BJ (cell line): ENCODE measurements at regions not wholly inside any gene's neighbourhood (a gene's known extent, or its start where the extent isn't known, plus 50 kb on each side); places are given as distances from the start of the nearest gene placed in this dataset.

Source experiments
- CTCF ChIA-PET: fragments of 350-600 bp; formaldehyde crosslinking; extraction: SDS; loops from one replicate; lab custom pipeline; 2021; ENCODE audit warnings: antibody characterized with exemption, inconsistent platforms; lab: Yijun Ruan, JAX
- POLR2A ChIA-PET: fragments of 300-600 bp; sonication (Branson Sonifier 250); formaldehyde crosslinking; extraction: SDS; loops from one replicate; lab custom pipeline; 2021; ENCODE audit warnings: antibody characterized with exemption; lab: Charles Lee
- DNase-seq: peaks from one replicate; pipeline ENCODE4 v3.0.0-alpha.2; 2011; ENCODE audit warnings: low read depth
- H3K27me3 ChIP-seq: 2 replicates; pipeline ENCODE4 v1.6.0; 2011; ENCODE audit warnings: low read length; ENCODE audit not compliant: control insufficient read depth, insufficient read depth
- H3K36me3 ChIP-seq: 2 replicates; pipeline ENCODE4 v1.5.1; 2011; ENCODE audit warnings: low read length; ENCODE audit not compliant: control insufficient read depth, insufficient read depth
- H3K4me3 ChIP-seq: 2 replicates; pipeline ENCODE4 v1.5.1; 2011; ENCODE audit warnings: low read depth, mild to moderate bottlenecking, control low read depth, low read length
- TF ChIP-seq, protein P1 (sequence below): IDR thresholded peaks from 2 replicates; pipeline ENCODE4 v1.5.1; 2011; ENCODE audit warnings: low read depth, mild to moderate bottlenecking, control low read depth, inconsistent platforms, low read length, moderate library complexity; ENCODE audit not compliant: insufficient read depth

DNA sequence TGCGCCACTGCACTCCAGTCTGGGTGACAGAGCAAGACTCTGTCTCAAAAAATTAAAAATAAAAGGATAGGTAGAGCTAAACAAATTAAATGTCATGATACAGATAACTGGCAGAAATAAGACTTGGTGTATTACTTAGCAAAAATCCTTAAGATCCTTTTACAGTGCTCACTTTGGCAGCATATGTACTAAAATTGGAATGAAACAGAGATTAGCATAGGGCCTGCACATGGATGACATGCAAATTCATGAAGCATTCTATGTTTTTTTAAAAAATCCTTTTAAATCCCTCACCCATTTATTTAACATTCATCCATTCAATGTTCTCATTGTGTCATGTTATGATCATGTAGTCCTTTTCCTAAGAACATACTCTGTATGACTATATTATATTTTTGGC lies 528.8 kb downstream of the CD83 start:
- Histone ChIP-seq H3K36me3 (no peaks in the 10 kb centered on the region), H3K4me3 (no peak overlapping the region), H3K27me3 (no peaks in the 10 kb centered on the region)
- TF ChIP-seq, protein P1, sequence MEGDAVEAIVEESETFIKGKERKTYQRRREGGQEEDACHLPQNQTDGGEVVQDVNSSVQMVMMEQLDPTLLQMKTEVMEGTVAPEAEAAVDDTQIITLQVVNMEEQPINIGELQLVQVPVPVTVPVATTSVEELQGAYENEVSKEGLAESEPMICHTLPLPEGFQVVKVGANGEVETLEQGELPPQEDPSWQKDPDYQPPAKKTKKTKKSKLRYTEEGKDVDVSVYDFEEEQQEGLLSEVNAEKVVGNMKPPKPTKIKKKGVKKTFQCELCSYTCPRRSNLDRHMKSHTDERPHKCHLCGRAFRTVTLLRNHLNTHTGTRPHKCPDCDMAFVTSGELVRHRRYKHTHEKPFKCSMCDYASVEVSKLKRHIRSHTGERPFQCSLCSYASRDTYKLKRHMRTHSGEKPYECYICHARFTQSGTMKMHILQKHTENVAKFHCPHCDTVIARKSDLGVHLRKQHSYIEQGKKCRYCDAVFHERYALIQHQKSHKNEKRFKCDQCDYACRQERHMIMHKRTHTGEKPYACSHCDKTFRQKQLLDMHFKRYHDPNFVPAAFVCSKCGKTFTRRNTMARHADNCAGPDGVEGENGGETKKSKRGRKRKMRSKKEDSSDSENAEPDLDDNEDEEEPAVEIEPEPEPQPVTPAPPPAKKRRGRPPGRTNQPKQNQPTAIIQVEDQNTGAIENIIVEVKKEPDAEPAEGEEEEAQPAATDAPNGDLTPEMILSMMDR: no peak
- DNase-seq: no peak
- POLR2A ChIA-PET: no interaction called here
- CTCF ChIA-PET: no interaction called here

DNA sequence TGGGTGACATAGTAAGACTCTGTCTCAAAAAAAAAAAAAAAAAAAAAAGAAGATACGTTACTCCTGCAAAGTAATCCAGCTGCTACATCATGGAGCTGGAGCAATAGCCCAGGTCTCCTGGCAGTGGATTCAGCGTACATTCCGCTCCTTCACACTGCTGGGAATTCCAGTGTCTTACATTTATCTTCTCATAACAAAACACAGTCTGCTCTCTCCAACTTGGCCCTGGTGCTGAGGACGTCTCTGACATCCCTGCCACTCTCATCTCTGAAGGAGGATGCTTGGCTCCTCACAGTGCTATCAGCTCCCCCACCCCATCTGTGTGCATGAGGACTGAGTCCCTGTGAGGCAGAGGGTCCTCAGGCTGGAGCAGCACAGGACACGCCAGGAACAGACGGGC lies 529.8 kb downstream of the CD83 start:
- no peak for DNase-seq
- TF ChIP-seq, protein P1: no peak
- Histone ChIP-seq H3K36me3 (no peaks in the 10 kb centered on the region), H3K27me3 (no peaks in the 10 kb centered on the region), H3K4me3 (no peak overlapping the region)
- ChIA-PET CTCF (interaction anchor here (0.5 to 1.4 kb wide), 2 partner anchors 14 to 1031 kb away, joined by 3 to 4 read pairs; no protein-coding TSS in a partner anchor), POLR2A (no interaction called here)

DNA sequence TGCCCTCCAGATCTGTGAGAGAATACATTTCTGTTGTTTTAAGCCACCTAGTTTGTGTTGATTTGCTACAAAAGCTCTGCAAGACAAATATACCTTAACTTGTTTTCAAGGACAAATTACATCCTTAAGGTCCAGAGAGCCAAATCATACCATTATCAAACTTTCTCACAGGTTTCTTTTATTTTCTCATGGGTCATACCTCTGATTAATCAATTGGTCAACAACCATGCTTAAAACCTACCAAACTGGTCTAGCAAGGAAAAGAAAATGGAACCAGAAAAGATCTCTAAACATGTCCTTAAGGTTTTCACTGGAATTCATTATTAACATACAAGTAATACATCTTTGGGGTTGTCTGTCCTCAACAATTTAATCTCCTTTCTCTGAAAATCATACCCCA lies 535.0 kb downstream of the CD83 start:
- no peak for DNase-seq
- no peaks in the 10 kb centered on the region; the same call in 1 of the 2 replicates for H3K27me3 ChIP-seq
- TF ChIP-seq, protein P1: no peak
- no peak overlapping the region for H3K4me3 ChIP-seq
- POLR2A ChIA-PET: no interaction called here
- CTCF ChIA-PET: interaction anchor here (0.6 to 1.6 kb wide), 2 partner anchors 17 to 51 kb away, joined by 3 to 4 read pairs; no protein-coding TSS in a partner anchor
- H3K36me3 ChIP-seq: no peaks in the 10 kb centered on the region

DNA sequence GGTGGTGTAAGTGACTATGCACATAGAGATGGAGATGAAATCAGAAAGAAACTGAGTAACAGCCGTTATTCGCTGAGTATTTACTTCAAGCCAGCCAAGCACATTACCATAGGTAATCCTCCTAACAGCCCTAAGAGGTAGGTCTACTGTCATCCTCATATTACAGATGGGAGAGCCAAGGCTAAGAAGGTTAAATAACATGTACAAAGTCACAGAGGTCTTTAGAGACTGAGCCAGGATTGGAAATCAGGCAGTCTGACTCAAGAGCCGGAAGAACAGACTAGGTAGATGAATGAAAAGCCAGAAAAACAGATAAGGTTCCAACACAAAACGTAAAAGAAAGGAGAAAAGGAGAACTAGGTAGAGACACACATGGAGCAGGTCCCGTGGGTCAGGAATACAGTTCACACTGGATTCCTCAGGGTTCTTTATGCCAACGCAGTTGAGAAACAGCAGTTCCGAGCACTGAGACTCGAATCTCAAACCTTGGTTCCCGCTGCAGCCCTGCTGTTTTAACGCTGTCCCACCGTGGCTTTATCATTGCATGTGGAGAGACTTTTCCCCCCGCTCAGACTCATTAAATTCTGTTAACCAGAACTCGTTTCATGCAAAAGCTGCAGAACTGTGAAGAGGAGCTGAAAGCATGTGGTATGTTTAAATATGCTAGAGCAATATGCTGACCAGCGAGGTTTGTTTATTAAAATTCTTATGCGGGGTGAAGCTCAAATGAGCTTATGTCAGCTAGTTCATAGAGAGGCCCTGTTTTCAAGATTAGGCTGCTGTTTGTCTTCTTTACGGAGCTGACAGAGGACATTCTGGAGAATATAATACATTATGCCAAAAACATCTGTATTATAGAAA lies 537.9 kb downstream of the CD83 start:
- DNase-seq: no peak
- Histone ChIP-seq H3K4me3 (no peak overlapping the region), H3K27me3 (no peaks in the 10 kb centered on the region; the same call in 1 of the 2 replicates), H3K36me3 (no peaks in the 10 kb centered on the region)
- ChIA-PET CTCF (interaction anchor here (0.9 kb wide), 1 partner anchor 63 kb away, joined by 3 read pairs; no protein-coding TSS in a partner anchor), POLR2A (no interaction called here)
- TF ChIP-seq, protein P1: no peak

DNA sequence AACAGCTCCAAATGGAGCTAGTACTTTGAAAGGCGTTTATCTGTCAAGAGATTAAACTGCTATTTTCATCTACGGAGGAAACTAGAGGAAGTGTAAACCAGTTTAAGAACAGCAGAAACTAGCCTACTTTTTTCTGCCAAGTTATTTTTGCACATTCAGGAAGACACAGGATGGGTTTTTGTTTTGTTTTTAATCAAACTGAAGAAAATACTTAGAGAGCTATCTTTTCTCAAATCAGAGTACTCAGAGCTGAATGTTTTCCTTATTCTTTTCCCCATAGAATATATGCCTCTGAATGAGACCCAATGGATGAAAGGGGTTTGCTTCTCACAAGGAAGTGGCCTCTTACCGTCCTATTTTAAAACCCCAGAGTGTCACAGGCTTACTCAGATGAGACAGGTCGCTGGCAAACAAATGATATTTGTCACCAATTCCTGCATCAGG lies 538.5 kb downstream of the CD83 start:
- no peaks in the 10 kb centered on the region; the same call in 1 of the 2 replicates for H3K27me3 ChIP-seq
- TF ChIP-seq, protein P1: no peak
- DNase-seq: no peak
- no peaks in the 10 kb centered on the region for H3K36me3 ChIP-seq
- no peak overlapping the region for H3K4me3 ChIP-seq
- ChIA-PET POLR2A (no interaction called here), CTCF (interaction anchor here (0.9 kb wide), 1 partner anchor 62 kb away, joined by 3 read pairs; no protein-coding TSS in a partner anchor)
